Epithelial cell of prostate (primary cell): ENCODE measurements at regions not wholly inside any gene's neighbourhood (a gene's known extent, or its start where the extent isn't known, plus 50 kb on each side); places are given as distances from the start of the nearest gene placed in this dataset.
"Not testable (repeated sequence)": the region's sequence is repeated elsewhere in the genome, so short reads cannot be mapped to it uniquely, and the experiment has no call there.

Experiments
- DNase-seq: peaks from one replicate; pipeline ENCODE4 v3.0.0-alpha.2; 2011; ENCODE audit warnings: low read depth, low spot score
- H3K27ac ChIP-seq: fragments of 450-650 bp; 2 replicates; pipeline ENCODE4 v1.5.1; 2017; ENCODE audit warnings: mild to moderate bottlenecking

- no peak overlapping the region for H3K27ac ChIP-seq
- DNase-seq, result no peak
These were observed 165.8 kb downstream of the RPIA start for GRCh38 chr2:88857274-88857741.

- H3K27ac ChIP-seq, result no peak overlapping the region
- no peak for DNase-seq
These were observed 166.5 kb downstream of the RPIA start for GRCh38 chr2:88857951-88858411.

GRCh38 chr2:88859461-88859860 is 168.0 kb downstream of the RPIA start:
- DNase-seq, result no peak

GRCh38 chr2:88860421-88861075 is 169.1 kb downstream of the RPIA start:
- DNase-seq, result no peak
- H3K27ac ChIP-seq, result no peak overlapping the region

More at GRCh38 chr2:88859461-88859860, 168.0 kb downstream of the RPIA start:
- H3K27ac ChIP-seq, result no peak overlapping the region

- DNase-seq, result no peak
- no peak overlapping the region for H3K27ac ChIP-seq
These were observed 174.4 kb downstream of the RPIA start for GRCh38 chr2:88865801-88866371.

GRCh38 chr2:88866756-88867155 is 175.3 kb downstream of the RPIA start:
- DNase-seq, result no peak
- no peak overlapping the region for H3K27ac ChIP-seq

GRCh38 chr2:88868861-88869260 is 177.4 kb downstream of the RPIA start:
- no peak overlapping the region for H3K27ac ChIP-seq

GRCh38 chr2:88870267-88870839 is 178.9 kb downstream of the RPIA start:
- DNase-seq, result no peak
- H3K27ac ChIP-seq, result no peak overlapping the region

More at GRCh38 chr2:88868861-88869260, 177.4 kb downstream of the RPIA start:
- no peak for DNase-seq

GRCh38 chr2:88871336-88871735 is 179.9 kb downstream of the RPIA start:
- no peak overlapping the region for H3K27ac ChIP-seq
- no peak for DNase-seq

GRCh38 chr2:88873620-88874019 is 182.1 kb downstream of the RPIA start:
- H3K27ac ChIP-seq, result no peak overlapping the region
- DNase-seq, result no peak

- DNase-seq, result no peak
- no peak overlapping the region for H3K27ac ChIP-seq
These were observed 182.7 kb downstream of the RPIA start for GRCh38 chr2:88874063-88874657.

GRCh38 chr2:88875736-88876135 is 184.3 kb downstream of the RPIA start:
- DNase-seq, result no peak
- H3K27ac ChIP-seq, result no peak overlapping the region

GRCh38 chr2:88880441-88880953 is 189.0 kb downstream of the RPIA start:
- no peak overlapping the region for H3K27ac ChIP-seq
- no peak for DNase-seq

GRCh38 chr2:88885275-88885674 is 193.8 kb downstream of the RPIA start:
- H3K27ac ChIP-seq, result no peak overlapping the region
- no peak for DNase-seq

- no peak overlapping the region for H3K27ac ChIP-seq
- no peak for DNase-seq
These were observed 194.4 kb downstream of the RPIA start for GRCh38 chr2:88885679-88886416.

- not testable (repeated sequence) for DNase-seq, H3K27ac ChIP-seq
These were observed 196.0 kb downstream of the RPIA start for GRCh38 chr2:88887466-88887865.

GRCh38 chr2:88892207-88892606 is 200.7 kb downstream of the RPIA start:
- H3K27ac ChIP-seq, result no peak overlapping the region
- no peak for DNase-seq

- H3K27ac ChIP-seq, result no peak overlapping the region
- no peak for DNase-seq
These were observed 201.3 kb downstream of the RPIA start for GRCh38 chr2:88892788-88893187.

- no peak for DNase-seq
- H3K27ac ChIP-seq, result no peak overlapping the region
These were observed 205.5 kb downstream of the RPIA start for GRCh38 chr2:88896971-88897370.

- H3K27ac ChIP-seq, result no peak overlapping the region
- DNase-seq, result no peak
These were observed 206.2 kb downstream of the RPIA start for GRCh38 chr2:88897715-88898114.
